ENCODE measurements at regions not wholly inside any gene's neighbourhood (a gene's known extent, or its start where the extent isn't known, plus 50 kb on each side); places are given as distances from the start of the nearest gene placed in this dataset.

GRCh38 chr18:65527879-65528633, 222.8 kb upstream of the CDH7 start:
- TF ChIP-seq, protein P1, sequence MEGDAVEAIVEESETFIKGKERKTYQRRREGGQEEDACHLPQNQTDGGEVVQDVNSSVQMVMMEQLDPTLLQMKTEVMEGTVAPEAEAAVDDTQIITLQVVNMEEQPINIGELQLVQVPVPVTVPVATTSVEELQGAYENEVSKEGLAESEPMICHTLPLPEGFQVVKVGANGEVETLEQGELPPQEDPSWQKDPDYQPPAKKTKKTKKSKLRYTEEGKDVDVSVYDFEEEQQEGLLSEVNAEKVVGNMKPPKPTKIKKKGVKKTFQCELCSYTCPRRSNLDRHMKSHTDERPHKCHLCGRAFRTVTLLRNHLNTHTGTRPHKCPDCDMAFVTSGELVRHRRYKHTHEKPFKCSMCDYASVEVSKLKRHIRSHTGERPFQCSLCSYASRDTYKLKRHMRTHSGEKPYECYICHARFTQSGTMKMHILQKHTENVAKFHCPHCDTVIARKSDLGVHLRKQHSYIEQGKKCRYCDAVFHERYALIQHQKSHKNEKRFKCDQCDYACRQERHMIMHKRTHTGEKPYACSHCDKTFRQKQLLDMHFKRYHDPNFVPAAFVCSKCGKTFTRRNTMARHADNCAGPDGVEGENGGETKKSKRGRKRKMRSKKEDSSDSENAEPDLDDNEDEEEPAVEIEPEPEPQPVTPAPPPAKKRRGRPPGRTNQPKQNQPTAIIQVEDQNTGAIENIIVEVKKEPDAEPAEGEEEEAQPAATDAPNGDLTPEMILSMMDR (IDR thresholded peaks at IDR 0.05; ENCODE audit: insufficient read depth, low read length) = no peak
- no peak for TF ChIP-seq POLR2AphosphoS5 (IDR thresholded peaks at IDR 0.05; ENCODE audit: low read depth)
